ENCODE measurements at regions not wholly inside any gene's neighbourhood (a gene's known extent, or its start where the extent isn't known, plus 50 kb on each side); places are given as distances from the start of the nearest gene placed in this dataset.

GRCh38 chr3:72590732-72591221 lies 257.5 kb downstream of the SHQ1 start:
- FAIRE-seq (no peak), DNase-seq (ENCODE audit: insufficient read length, low spot score) (no peak)
- no peak for TF ChIP-seq TAF1 (IDR thresholded peaks at IDR 0.05; ENCODE audit: low read depth, low read length)
- TF ChIP-seq POU2F2 (IDR thresholded peaks at IDR 0.05; ENCODE audit: low read depth, low read length): no peak
- no peak for TF ChIP-seq POLR2AphosphoS5 (IDR thresholded peaks at IDR 0.05; ENCODE audit: low read depth, low read length)
- TF ChIP-seq SPI1 (IDR thresholded peaks at IDR 0.05; ENCODE audit: low read depth, low read length): no peak
- no peak for TF ChIP-seq PAX5 (IDR thresholded peaks at IDR 0.05; ENCODE audit: insufficient read depth, low read length, severe bottlenecking)
- TF ChIP-seq POLR2A (IDR thresholded peaks at IDR 0.05; ENCODE audit: low read depth, low read length): no peak

- FAIRE-seq: no peak
- no peak for DNase-seq (ENCODE audit: insufficient read length, low spot score)
- no peak for TF ChIP-seq TAF1 (IDR thresholded peaks at IDR 0.05; ENCODE audit: low read depth, low read length)
- TF ChIP-seq POLR2AphosphoS5 (IDR thresholded peaks at IDR 0.05; ENCODE audit: low read depth, low read length): no peak
- no peak for TF ChIP-seq SPI1 (IDR thresholded peaks at IDR 0.05; ENCODE audit: low read depth, low read length)
- TF ChIP-seq POU2F2 (IDR thresholded peaks at IDR 0.05; ENCODE audit: low read depth, low read length): no peak
- TF ChIP-seq PAX5 (IDR thresholded peaks at IDR 0.05; ENCODE audit: insufficient read depth, low read length, severe bottlenecking): no peak
- no peak for TF ChIP-seq POLR2A (IDR thresholded peaks at IDR 0.05; ENCODE audit: low read depth, low read length)
These were observed 261.0 kb downstream of the SHQ1 start for GRCh38 chr3:72587282-72587681.

- TF ChIP-seq POLR2A (IDR thresholded peaks at IDR 0.05; ENCODE audit: low read depth, low read length): no peak
- TF ChIP-seq PAX5 (IDR thresholded peaks at IDR 0.05; ENCODE audit: insufficient read depth, low read length, severe bottlenecking): no peak
- no peak for TF ChIP-seq TAF1 (IDR thresholded peaks at IDR 0.05; ENCODE audit: low read depth, low read length)
- no peak for TF ChIP-seq SPI1 (IDR thresholded peaks at IDR 0.05; ENCODE audit: low read depth, low read length)
- no peak for TF ChIP-seq POLR2AphosphoS5 (IDR thresholded peaks at IDR 0.05; ENCODE audit: low read depth, low read length)
- TF ChIP-seq POU2F2 (IDR thresholded peaks at IDR 0.05; ENCODE audit: low read depth, low read length): no peak
- DNase-seq (ENCODE audit: insufficient read length, low spot score): no peak
- FAIRE-seq: no peak
These were observed 261.6 kb downstream of the SHQ1 start for GRCh38 chr3:72586694-72587093.

GRCh38 chr3:72585966-72586365 lies 262.3 kb downstream of the SHQ1 start:
- DNase-seq (ENCODE audit: insufficient read length, low spot score) (no peak), FAIRE-seq (no peak)

GRCh38 chr3:72584262-72584661 lies 264.0 kb downstream of the SHQ1 start:
- TF ChIP-seq SPI1 (IDR thresholded peaks at IDR 0.05; ENCODE audit: low read depth, low read length): peak; percentile 27; the same call in 1 of the 2 replicates
- TF ChIP-seq POLR2AphosphoS5 (IDR thresholded peaks at IDR 0.05; ENCODE audit: low read depth, low read length): no peak
- DNase-seq (ENCODE audit: insufficient read length, low spot score) (no peak), FAIRE-seq (no peak)

More at GRCh38 chr3:72585966-72586365, 262.3 kb downstream of the SHQ1 start:
- TF ChIP-seq SPI1 (IDR thresholded peaks at IDR 0.05; ENCODE audit: low read depth, low read length) (no peak), POLR2AphosphoS5 (IDR thresholded peaks at IDR 0.05; ENCODE audit: low read depth, low read length) (no peak), POU2F2 (IDR thresholded peaks at IDR 0.05; ENCODE audit: low read depth, low read length) (no peak), TAF1 (IDR thresholded peaks at IDR 0.05; ENCODE audit: low read depth, low read length) (no peak), PAX5 (IDR thresholded peaks at IDR 0.05; ENCODE audit: insufficient read depth, low read length, severe bottlenecking) (no peak)

- DNase-seq (ENCODE audit: insufficient read length, low spot score) (no peak), FAIRE-seq (no peak)
- TF ChIP-seq POLR2AphosphoS5 (IDR thresholded peaks at IDR 0.05; ENCODE audit: low read depth, low read length): no peak
- no peak for TF ChIP-seq TAF1 (IDR thresholded peaks at IDR 0.05; ENCODE audit: low read depth, low read length)
- TF ChIP-seq PAX5 (IDR thresholded peaks at IDR 0.05; ENCODE audit: insufficient read depth, low read length, severe bottlenecking): no peak
- TF ChIP-seq SPI1 (IDR thresholded peaks at IDR 0.05; ENCODE audit: low read depth, low read length): no peak
- TF ChIP-seq POLR2A (IDR thresholded peaks at IDR 0.05; ENCODE audit: low read depth, low read length): no peak
These were observed 265.3 kb downstream of the SHQ1 start for GRCh38 chr3:72582963-72583362.

GRCh38 chr3:72582211-72582878 lies 265.9 kb downstream of the SHQ1 start:
- TF ChIP-seq POU2F2 (IDR thresholded peaks at IDR 0.05; ENCODE audit: low read depth, low read length) (no peak), SPI1 (IDR thresholded peaks at IDR 0.05; ENCODE audit: low read depth, low read length) (peak; percentile 33; the same call in 1 of the 2 replicates), POLR2AphosphoS5 (IDR thresholded peaks at IDR 0.05; ENCODE audit: low read depth, low read length) (no peak), POLR2A (IDR thresholded peaks at IDR 0.05; ENCODE audit: low read depth, low read length) (no peak), TAF1 (IDR thresholded peaks at IDR 0.05; ENCODE audit: low read depth, low read length) (no peak), PAX5 (IDR thresholded peaks at IDR 0.05; ENCODE audit: insufficient read depth, low read length, severe bottlenecking) (peak; percentile 78)
- DNase-seq (ENCODE audit: insufficient read length, low spot score) (peak; percentile 46), FAIRE-seq (peak; percentile 75)

- DNase-seq (ENCODE audit: insufficient read length, low spot score) (no peak), FAIRE-seq (no peak)
- TF ChIP-seq SPI1 (IDR thresholded peaks at IDR 0.05; ENCODE audit: low read depth, low read length) (no peak), POLR2AphosphoS5 (IDR thresholded peaks at IDR 0.05; ENCODE audit: low read depth, low read length) (no peak), PAX5 (IDR thresholded peaks at IDR 0.05; ENCODE audit: insufficient read depth, low read length, severe bottlenecking) (no peak), TAF1 (IDR thresholded peaks at IDR 0.05; ENCODE audit: low read depth, low read length) (no peak), POLR2A (IDR thresholded peaks at IDR 0.05; ENCODE audit: low read depth, low read length) (no peak), POU2F2 (IDR thresholded peaks at IDR 0.05; ENCODE audit: low read depth, low read length) (no peak)
These were observed 267.3 kb downstream of the SHQ1 start for GRCh38 chr3:72580900-72581299.

- TF ChIP-seq SPI1 (IDR thresholded peaks at IDR 0.05; ENCODE audit: low read depth, low read length) (no peak), TAF1 (IDR thresholded peaks at IDR 0.05; ENCODE audit: low read depth, low read length) (no peak), POU2F2 (IDR thresholded peaks at IDR 0.05; ENCODE audit: low read depth, low read length) (no peak), PAX5 (IDR thresholded peaks at IDR 0.05; ENCODE audit: insufficient read depth, low read length, severe bottlenecking) (no peak), POLR2A (IDR thresholded peaks at IDR 0.05; ENCODE audit: low read depth, low read length) (no peak), POLR2AphosphoS5 (IDR thresholded peaks at IDR 0.05; ENCODE audit: low read depth, low read length) (no peak)
- FAIRE-seq (no peak), DNase-seq (ENCODE audit: insufficient read length, low spot score) (no peak)
These were observed 267.9 kb downstream of the SHQ1 start for GRCh38 chr3:72580246-72580756.

Measured in GM12891 (cell line).